HCT116 (cell line): ENCODE measurements at regions not wholly inside any gene's neighbourhood (a gene's known extent, or its start where the extent isn't known, plus 50 kb on each side); places are given as distances from the start of the nearest gene placed in this dataset.

Source experiments
- POLR2A ChIP-seq: IDR thresholded peaks from 2 replicates; pipeline ENCODE4 v1.7.0; 2011; ENCODE audit warnings: borderline replicate concordance; ENCODE audit not compliant: insufficient read depth, insufficient read length; ENCODE audit errors: extremely low read depth
- RAD21 ChIP-seq: IDR thresholded peaks from 2 replicates; pipeline ENCODE4 v1.6.1; 2012; ENCODE audit warnings: low read depth, mild to moderate bottlenecking
- SRF ChIP-seq: IDR thresholded peaks from 2 replicates; pipeline ENCODE4 v1.6.1; 2012; ENCODE audit warnings: low read depth
- TF ChIP-seq, protein P1 (sequence below), 3 experiments: fragments of 200-600 bp in 1 of 3; sonication (generic) in 1 of 3; IDR thresholded peaks in 2 of 3; conservative IDR thresholded peaks in 1 of 3; 2 replicates each; pipeline ENCODE4 v1.5.1; 2012 to 2017; ENCODE audit warnings: low read depth in 2 of 3, low read length in 2 of 3, antibody characterized with exemption in 1 of 3, borderline replicate concordance in 1 of 3, control low read depth in 1 of 3, mild to moderate bottlenecking in 1 of 3, mixed read lengths in 1 of 3, mixed run types in 1 of 3, moderate library complexity in 1 of 3; ENCODE audit not compliant: insufficient read depth in 1 of 3

DNA sequence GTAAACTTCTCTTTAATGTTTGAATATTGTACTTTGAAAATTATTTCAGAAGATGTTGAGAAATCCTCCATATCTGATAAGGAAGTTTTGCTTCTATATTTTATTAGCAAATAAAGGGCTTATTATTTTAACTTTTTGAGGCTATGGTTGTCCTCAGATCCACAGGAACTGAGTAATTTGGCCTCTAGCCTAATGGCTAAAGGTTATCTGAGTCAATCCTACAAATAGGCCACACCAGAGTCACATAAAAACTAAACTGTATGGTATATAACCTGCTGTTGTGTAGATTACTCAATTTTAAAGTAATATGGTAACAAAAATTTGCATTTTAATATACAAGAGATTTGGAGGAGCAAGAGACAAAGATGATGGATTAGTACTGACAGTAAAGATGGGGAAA is 549.2 kb upstream of the GRAMD2B start:
- no peak for TF ChIP-seq RAD21
- TF ChIP-seq, protein P1, sequence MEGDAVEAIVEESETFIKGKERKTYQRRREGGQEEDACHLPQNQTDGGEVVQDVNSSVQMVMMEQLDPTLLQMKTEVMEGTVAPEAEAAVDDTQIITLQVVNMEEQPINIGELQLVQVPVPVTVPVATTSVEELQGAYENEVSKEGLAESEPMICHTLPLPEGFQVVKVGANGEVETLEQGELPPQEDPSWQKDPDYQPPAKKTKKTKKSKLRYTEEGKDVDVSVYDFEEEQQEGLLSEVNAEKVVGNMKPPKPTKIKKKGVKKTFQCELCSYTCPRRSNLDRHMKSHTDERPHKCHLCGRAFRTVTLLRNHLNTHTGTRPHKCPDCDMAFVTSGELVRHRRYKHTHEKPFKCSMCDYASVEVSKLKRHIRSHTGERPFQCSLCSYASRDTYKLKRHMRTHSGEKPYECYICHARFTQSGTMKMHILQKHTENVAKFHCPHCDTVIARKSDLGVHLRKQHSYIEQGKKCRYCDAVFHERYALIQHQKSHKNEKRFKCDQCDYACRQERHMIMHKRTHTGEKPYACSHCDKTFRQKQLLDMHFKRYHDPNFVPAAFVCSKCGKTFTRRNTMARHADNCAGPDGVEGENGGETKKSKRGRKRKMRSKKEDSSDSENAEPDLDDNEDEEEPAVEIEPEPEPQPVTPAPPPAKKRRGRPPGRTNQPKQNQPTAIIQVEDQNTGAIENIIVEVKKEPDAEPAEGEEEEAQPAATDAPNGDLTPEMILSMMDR (IDR thresholded peaks at IDR 0.05 in 2 of 3, conservative IDR thresholded peaks at IDR 0.05 in 1 of 3; ENCODE audit: borderline replicate concordance in 1 of 3, insufficient read depth in 1 of 3, low read depth in 2 of 3, low read length in 2 of 3): no peak
- no peak for TF ChIP-seq POLR2A
- no peak for TF ChIP-seq SRF
